HT-29 (cell line): ENCODE measurements at regions not wholly inside any gene's neighbourhood (a gene's known extent, or its start where the extent isn't known, plus 50 kb on each side); places are given as distances from the start of the nearest gene placed in this dataset.

Experiments used
- DNase-seq: peaks from one replicate; pipeline ENCODE4 v3.0.0-alpha.2; 2015; ENCODE audit warnings: low spot score

GRCh38 chr16:63530974-63531373 lies 1494.7 kb upstream of the CDH8 start:
- DNase-seq: no peak

GRCh38 chr16:63530208-63530607 lies 1494.0 kb upstream of the CDH8 start:
- peak; percentile 12 for DNase-seq

- no peak for DNase-seq
These were observed 1491.2 kb upstream of the CDH8 start for GRCh38 chr16:63527404-63527803.

- no peak for DNase-seq
These were observed 1480.2 kb upstream of the CDH8 start for GRCh38 chr16:63516394-63516793.

GRCh38 chr16:63512910-63513309 lies 1476.7 kb upstream of the CDH8 start:
- DNase-seq: no peak

GRCh38 chr16:63497408-63497807 lies 1461.2 kb upstream of the CDH8 start:
- no peak for DNase-seq

- DNase-seq: no peak
These were observed 1460.0 kb upstream of the CDH8 start for GRCh38 chr16:63496282-63496681.

GRCh38 chr16:63488955-63489354 lies 1452.7 kb upstream of the CDH8 start:
- no peak for DNase-seq

- no peak for DNase-seq
These were observed 1444.8 kb upstream of the CDH8 start for GRCh38 chr16:63481060-63481459.

- no peak for DNase-seq
These were observed 1437.5 kb upstream of the CDH8 start for GRCh38 chr16:63473725-63474124.

GRCh38 chr16:63467513-63467912 lies 1431.3 kb upstream of the CDH8 start:
- DNase-seq: no peak

GRCh38 chr16:63462316-63462715 lies 1426.1 kb upstream of the CDH8 start:
- DNase-seq: no peak

- peak; percentile 54 for DNase-seq
These were observed 1425.1 kb upstream of the CDH8 start for GRCh38 chr16:63461248-63461841.

- DNase-seq: no peak
These were observed 1422.6 kb upstream of the CDH8 start for GRCh38 chr16:63458846-63459245.

GRCh38 chr16:63457869-63458268 lies 1421.6 kb upstream of the CDH8 start:
- DNase-seq: no peak

GRCh38 chr16:63453261-63453660 lies 1417.0 kb upstream of the CDH8 start:
- DNase-seq: no peak

- no peak for DNase-seq
These were observed 1410.9 kb upstream of the CDH8 start for GRCh38 chr16:63447121-63447520.

GRCh38 chr16:63442246-63442645 lies 1406.0 kb upstream of the CDH8 start:
- no peak for DNase-seq

GRCh38 chr16:63426275-63426870 lies 1390.1 kb upstream of the CDH8 start:
- DNase-seq: no peak

GRCh38 chr16:63422715-63423114 lies 1386.5 kb upstream of the CDH8 start:
- DNase-seq: no peak

GRCh38 chr16:63416712-63417111 lies 1380.5 kb upstream of the CDH8 start:
- DNase-seq: no peak

GRCh38 chr16:63415014-63415413 lies 1378.8 kb upstream of the CDH8 start:
- DNase-seq: no peak

- DNase-seq: no peak
These were observed 1374.4 kb upstream of the CDH8 start for GRCh38 chr16:63410594-63410993.

GRCh38 chr16:63403792-63404191 lies 1367.6 kb upstream of the CDH8 start:
- DNase-seq: no peak
